GM12873 (cell line): ENCODE measurements at regions not wholly inside any gene's neighbourhood (a gene's known extent, or its start where the extent isn't known, plus 50 kb on each side); places are given as distances from the start of the nearest gene placed in this dataset.

Experiments used
- TF ChIP-seq, protein P1 (sequence below): IDR thresholded peaks from 2 replicates; pipeline ENCODE4 v1.5.1; 2012; ENCODE audit warnings: low read depth, mild to moderate bottlenecking, moderate library complexity, low read length, control low read depth; ENCODE audit not compliant: insufficient read depth; ENCODE audit errors: missing control alignments

DNA sequence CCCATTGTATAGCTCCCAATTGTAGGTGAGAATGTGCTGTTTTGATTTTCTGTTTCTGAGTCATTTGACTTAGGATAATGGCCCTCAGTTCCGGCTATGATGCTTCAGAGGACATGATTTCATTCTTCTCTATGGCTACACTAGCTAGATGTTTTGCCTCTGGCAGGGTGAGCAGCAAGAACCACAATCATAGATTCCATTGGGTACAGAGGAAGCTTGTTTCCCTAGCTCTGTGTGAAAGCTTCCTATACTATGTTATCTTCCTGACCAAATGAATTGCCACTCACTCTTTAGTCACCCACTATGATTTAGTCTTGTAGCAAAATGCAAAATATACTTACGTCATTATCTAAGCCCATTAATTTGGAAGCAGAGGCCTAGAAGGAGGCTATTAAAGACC lies 616.3 kb downstream of the PLA2G4A start:
- TF ChIP-seq, protein P1, sequence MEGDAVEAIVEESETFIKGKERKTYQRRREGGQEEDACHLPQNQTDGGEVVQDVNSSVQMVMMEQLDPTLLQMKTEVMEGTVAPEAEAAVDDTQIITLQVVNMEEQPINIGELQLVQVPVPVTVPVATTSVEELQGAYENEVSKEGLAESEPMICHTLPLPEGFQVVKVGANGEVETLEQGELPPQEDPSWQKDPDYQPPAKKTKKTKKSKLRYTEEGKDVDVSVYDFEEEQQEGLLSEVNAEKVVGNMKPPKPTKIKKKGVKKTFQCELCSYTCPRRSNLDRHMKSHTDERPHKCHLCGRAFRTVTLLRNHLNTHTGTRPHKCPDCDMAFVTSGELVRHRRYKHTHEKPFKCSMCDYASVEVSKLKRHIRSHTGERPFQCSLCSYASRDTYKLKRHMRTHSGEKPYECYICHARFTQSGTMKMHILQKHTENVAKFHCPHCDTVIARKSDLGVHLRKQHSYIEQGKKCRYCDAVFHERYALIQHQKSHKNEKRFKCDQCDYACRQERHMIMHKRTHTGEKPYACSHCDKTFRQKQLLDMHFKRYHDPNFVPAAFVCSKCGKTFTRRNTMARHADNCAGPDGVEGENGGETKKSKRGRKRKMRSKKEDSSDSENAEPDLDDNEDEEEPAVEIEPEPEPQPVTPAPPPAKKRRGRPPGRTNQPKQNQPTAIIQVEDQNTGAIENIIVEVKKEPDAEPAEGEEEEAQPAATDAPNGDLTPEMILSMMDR = no peak

DNA sequence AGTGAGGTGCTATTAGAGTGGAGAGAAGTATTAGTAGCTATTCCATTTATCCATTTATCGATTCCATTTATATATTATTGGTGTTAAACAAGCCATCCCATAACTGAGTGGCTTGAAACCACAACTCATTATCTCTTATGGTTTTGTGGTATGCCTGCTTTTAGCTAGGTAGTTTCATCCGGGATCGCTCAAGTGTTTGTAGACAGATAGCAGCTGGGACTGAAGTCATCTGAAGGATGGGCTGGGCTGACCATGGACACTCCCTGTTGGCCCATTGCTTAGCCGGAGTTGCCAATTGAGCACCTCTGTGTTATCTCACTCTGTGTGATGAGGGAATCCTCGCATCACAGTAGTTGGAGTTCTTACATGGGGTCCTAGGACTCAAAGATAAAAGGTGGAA lies 622.5 kb downstream of the PLA2G4A start:
- TF ChIP-seq, protein P1 = no peak

DNA sequence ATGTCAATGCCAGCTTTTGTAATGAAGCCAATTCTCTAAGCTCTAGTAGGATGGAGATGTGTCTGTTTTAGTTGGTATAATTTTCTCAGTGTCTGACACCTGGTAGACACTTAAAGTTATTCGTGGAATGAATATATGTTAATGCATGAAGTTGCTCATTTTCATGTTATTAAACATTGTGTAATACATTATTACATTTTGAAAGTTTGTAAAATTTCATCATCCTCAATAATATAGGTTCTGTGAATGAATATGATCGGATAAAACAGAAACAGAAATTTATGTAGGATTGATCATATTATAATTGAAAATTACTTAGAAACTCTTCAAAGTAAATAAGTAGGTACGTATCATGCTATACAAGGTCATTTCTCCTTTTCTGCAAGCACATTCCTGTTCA lies 625.3 kb downstream of the PLA2G4A start:
- TF ChIP-seq, protein P1 = no peak

DNA sequence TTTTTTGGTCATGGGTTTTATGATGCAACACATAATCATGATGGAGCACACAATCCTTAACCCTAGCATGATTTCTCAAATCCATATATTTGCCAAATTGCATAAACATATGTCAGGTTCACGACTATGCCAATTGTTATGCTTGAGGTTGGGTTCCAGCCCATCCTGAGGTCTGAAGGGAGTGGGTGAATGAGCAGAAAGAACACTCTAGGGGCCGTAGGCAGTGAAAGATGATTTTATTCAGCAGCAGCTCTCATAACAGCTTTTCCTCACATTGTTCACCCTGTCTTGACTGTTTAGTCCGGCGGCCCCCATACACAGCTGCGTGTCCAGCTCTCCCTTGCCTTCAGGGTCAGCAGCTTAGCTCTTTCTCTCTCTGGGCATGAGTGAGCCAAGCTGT lies 627.7 kb downstream of the PLA2G4A start:
- TF ChIP-seq, protein P1 = no peak

DNA sequence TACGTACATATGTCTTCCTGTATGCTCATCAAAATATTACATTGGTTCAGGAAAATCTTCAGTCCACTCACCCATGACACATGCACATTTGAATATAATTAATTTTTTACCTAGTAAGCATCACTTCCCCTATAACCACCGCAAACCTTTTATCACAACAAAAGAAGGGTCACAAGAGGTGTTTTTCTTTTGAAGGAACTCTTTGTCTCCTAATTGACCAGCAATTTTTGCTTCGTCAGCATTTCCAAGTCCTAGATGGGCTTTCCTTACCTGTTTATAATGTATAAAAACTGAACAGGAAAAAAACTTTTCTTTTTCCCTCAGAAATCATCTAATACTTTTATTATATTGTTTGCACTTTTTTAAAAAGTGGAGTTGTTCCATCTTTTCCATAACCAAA lies 631.3 kb downstream of the PLA2G4A start:
- TF ChIP-seq, protein P1 = no peak

DNA sequence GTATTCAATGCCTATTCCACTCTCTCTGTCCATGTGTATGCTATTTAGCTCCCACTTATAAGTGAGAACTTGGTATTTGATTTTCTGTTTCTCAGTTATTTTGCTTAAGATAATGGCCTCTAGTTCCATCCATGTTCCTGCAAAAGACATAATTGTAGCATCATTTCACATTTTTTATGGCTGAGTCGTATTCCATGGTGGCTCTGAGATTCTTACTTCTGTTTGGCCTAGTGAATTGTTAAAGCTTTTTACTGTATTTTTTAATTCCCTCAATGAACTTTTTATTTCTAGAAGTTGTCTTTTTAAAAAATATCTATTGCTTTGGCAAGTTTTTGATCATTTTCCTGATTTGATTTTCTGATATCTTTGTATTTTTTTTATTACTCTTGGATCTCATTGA lies 635.6 kb downstream of the PLA2G4A start:
- TF ChIP-seq, protein P1 = no peak

DNA sequence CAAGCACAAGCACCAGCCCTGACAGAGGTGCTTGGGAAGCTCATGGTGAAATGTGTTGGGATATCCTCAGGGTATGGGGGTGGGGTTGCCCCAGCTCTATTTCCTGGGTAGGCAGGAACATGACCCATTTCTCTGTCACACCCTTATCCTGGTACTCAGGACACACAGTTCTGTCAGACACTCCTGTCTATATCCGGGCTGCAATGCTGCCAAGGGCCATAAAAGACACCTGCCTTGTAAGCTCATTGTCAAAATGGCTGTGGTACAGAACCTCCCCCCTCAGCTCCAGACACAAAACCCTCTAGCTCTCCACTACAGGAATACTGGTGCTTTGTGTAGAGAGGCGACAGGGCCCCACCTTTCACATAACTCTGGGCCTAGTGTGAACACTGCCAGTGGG lies 636.7 kb downstream of the PLA2G4A start:
- TF ChIP-seq, protein P1 = no peak
